ENCODE measurements at regions not wholly inside any gene's neighbourhood (a gene's known extent, or its start where the extent isn't known, plus 50 kb on each side); places are given as distances from the start of the nearest gene placed in this dataset.

DNA sequence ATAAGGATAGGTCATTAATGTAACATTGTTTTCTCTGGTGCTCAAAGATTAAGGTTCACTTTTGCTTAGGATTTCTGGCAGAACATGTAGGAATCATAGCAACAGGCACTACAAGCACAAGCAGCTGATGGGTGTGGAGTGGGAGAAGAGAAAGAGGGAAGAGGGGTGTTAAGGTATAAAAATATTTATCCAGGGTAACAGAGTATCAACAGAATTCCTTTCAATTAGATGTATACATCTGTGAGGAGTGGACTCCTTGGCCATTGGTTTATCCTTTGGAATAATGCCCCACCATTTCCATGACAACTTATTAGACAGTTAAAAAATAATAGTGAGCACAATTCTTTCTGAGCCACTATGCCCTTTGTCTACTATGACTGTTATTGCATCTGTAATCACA is 388.3 kb upstream of the DDHD1 start:
- TF ChIP-seq, protein P1, sequence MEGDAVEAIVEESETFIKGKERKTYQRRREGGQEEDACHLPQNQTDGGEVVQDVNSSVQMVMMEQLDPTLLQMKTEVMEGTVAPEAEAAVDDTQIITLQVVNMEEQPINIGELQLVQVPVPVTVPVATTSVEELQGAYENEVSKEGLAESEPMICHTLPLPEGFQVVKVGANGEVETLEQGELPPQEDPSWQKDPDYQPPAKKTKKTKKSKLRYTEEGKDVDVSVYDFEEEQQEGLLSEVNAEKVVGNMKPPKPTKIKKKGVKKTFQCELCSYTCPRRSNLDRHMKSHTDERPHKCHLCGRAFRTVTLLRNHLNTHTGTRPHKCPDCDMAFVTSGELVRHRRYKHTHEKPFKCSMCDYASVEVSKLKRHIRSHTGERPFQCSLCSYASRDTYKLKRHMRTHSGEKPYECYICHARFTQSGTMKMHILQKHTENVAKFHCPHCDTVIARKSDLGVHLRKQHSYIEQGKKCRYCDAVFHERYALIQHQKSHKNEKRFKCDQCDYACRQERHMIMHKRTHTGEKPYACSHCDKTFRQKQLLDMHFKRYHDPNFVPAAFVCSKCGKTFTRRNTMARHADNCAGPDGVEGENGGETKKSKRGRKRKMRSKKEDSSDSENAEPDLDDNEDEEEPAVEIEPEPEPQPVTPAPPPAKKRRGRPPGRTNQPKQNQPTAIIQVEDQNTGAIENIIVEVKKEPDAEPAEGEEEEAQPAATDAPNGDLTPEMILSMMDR (conservative IDR thresholded peaks at IDR 0.05 in 1 of 2, IDR thresholded peaks at IDR 0.05 in 1 of 2; ENCODE audit: low read depth in 1 of 2, low read length in 2 of 2), result no peak
- no peak for TF ChIP-seq EZH2 (IDR thresholded peaks at IDR 0.05; ENCODE audit: low read length, missing control alignments)

All from fibroblast of lung (primary cell).